ENCODE measurements at regions not wholly inside any gene's neighbourhood (a gene's known extent, or its start where the extent isn't known, plus 50 kb on each side); places are given as distances from the start of the nearest gene placed in this dataset.

GRCh38 chr3:144391236-144391635 is 419.6 kb downstream of the DIPK2A start:
- TF ChIP-seq EZH2phosphoT487 (IDR thresholded peaks at IDR 0.05; ENCODE audit: unreplicated experiment) (no peak), CTCF (conservative IDR thresholded peaks at IDR 0.05; ENCODE audit: low read depth in 2 of 2) (no peak), STAT1 (IDR thresholded peaks at IDR 0.05; ENCODE audit: unreplicated experiment) (no peak), EZH2 (IDR thresholded peaks at IDR 0.05; ENCODE audit: low read depth, unreplicated experiment) (no peak), POLR2AphosphoS5 (IDR thresholded peaks at IDR 0.05; ENCODE audit: low read depth) (no peak), JUNB (IDR thresholded peaks at IDR 0.05; ENCODE audit: unreplicated experiment) (no peak), ZNF331 (CRISPR knock-in tag; IDR thresholded peaks at IDR 0.05; ENCODE audit: low read depth) (no peak), ETS1 (IDR thresholded peaks at IDR 0.05) (no peak), REST (IDR thresholded peaks at IDR 0.05; ENCODE audit: unreplicated experiment) (no peak), CREB1 (CRISPR knock-in tag; IDR thresholded peaks at IDR 0.05; ENCODE audit: low read depth) (no peak), ZNF114 (CRISPR knock-in tag; IDR thresholded peaks at IDR 0.05) (no peak), NANOG (IDR thresholded peaks at IDR 0.05; ENCODE audit: borderline replicate concordance) (no peak)
